CD4-positive, alpha-beta T cell treated with Interleukin-6 for 4 hours (primary cell): ENCODE measurements at regions not wholly inside any gene's neighbourhood (a gene's known extent, or its start where the extent isn't known, plus 50 kb on each side); places are given as distances from the start of the nearest gene placed in this dataset.

ENCODE experiments used
- DNase-seq: peaks from one replicate; pipeline ENCODE4 v3.0.0-alpha.2; 2020; ENCODE audit warnings: mixed read lengths

GRCh38 chr12:107564946-107565345 lies 120.7 kb upstream of the PWP1 start:
- DNase-seq: no peak

DNA sequence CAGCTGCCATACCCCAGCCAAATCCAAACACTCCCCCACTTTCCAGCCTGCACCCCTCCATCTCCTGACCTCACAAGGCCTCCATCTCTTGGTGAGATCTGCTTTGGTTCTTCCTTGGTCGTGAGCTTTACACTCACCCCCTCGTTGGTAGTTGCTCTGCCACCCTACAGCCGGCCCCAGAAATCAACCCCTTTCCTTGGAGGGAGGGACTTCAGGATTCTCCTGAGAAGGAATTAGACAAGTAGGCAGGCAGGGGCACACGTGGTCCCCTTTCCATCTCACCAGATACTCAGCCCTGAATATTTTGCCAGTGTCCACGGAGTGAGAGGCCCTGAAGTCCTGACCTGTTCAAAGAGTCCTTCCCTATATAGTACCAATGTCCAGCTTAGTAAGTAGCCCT lies 120.0 kb upstream of the PWP1 start:
- no peak for DNase-seq

GRCh38 chr12:107567876-107568619 lies 117.6 kb upstream of the PWP1 start:
- no peak for DNase-seq

- DNase-seq: no peak
Measured at GRCh38 chr12:107568718-107569117, 116.9 kb upstream of the PWP1 start.

DNA sequence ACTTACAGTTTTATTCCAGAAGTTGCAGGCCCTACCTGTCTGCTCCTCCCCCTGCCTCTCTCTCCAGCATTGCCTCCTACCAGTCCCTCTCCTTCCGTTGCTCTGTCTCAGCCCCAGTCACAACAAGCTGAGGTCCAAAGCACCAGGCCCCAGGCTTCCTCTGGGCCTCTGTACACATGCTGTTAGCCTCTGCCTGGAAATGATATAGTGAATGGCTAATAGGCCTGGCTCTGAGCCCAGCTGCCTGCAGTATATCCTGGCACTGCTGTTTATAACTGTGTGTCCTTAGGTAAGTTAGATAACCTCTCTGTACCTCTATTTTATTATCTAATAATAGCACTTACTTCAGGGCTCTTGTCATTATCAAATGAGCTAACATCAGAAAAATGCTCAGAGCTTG lies 114.9 kb upstream of the PWP1 start:
- no peak for DNase-seq

DNA sequence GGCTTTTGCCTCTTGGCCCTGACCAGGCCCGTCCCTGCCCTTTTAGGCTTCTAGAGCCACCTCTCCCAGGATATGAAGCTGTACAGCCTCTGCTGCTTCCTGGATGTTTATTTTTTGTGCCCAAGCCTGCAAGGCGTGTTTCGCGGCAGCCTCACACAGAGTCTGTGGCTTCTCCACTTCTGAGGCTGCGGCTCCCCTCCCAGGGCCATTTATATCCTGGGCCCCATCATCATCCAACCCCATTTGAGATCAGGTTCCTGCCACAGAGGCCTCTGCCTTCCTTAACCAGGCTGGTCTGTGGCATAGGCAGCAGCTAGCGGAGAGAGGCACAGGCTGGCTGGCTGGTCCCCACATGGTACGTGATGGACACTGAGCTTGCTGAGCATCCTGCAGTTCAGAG lies 114.1 kb upstream of the PWP1 start:
- DNase-seq: no peak

DNA sequence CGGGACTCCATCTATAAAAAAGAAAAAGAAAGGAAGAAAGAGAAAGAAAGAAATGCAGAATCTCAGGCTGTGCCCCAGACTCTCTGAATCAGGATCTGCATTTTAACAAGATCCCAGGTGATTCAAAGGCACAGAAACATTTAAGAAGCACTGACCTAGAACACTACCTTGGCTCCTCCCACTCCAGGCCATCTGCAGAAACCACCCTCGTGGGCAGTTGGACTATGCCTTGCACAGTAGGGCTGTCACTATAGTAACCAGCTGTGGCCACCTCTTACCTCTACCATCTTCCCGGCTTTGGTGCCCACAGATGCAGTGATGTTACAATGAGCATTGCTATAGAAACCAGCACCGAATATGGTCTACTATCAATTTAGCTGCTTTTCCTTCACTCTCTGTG lies 110.9 kb upstream of the PWP1 start:
- DNase-seq: no peak

- DNase-seq: no peak
Measured at GRCh38 chr12:107580750-107581618, 104.6 kb upstream of the PWP1 start.

- no peak for DNase-seq
Measured at GRCh38 chr12:107581619-107582015, 104.0 kb upstream of the PWP1 start.

- no peak for DNase-seq
Measured at GRCh38 chr12:107583551-107583950, 102.0 kb upstream of the PWP1 start.

DNA sequence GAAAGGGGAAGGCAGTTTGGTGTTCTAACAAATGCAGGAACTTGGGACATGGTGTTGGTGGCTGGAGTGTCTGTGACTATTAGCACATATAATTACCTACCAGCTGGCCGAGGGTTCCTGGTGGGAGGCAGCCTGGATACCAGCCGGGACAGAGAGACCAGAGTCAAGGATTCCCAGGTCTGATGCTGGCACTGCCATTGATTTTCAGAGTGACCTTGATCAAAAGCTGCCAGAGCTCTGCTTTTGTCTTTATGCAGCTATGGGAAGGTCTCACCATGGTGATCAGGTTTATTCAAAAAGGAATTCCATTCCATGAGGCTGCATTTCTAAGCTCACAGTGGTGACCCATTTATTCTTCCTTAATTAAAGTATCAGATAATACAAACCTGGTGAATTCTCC lies 101.0 kb upstream of the PWP1 start:
- DNase-seq: no peak

DNA sequence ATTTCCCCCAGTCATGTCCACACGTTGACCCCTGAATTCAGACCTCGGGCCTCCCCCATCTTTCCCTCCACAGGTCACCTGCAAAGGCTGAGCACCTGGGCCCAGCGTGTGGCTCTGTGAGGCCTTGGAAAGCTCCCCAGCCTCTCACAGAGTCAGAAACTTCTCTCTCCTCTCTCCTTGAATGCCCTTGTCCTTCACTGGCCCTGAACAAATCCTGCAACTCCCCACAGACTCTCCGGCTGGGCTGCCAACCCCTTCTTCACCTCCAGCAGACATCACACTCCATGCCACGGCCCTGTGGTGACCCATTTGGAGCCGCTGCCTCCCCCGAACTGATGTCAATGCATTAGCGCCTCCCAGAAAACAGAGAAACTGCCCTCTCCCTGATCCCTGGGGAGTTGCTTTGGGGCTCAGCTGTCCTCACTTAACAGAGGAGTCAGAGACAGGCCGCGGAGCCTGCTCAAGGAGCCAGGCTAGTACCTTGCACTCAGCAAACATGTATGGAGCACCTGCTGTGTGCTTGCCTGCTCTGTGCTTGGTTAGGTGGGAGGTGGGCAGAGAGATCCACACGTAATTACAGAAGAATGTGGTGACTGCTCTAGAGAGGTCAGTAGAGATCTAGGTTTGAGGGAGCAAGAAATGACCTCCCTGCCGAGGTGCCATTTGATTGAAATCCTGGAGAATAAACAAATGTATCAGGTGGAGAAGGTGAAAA lies 99.2 kb upstream of the PWP1 start:
- no peak for DNase-seq

- DNase-seq: no peak
Measured at GRCh38 chr12:107590413-107590812, 95.2 kb upstream of the PWP1 start.

DNA sequence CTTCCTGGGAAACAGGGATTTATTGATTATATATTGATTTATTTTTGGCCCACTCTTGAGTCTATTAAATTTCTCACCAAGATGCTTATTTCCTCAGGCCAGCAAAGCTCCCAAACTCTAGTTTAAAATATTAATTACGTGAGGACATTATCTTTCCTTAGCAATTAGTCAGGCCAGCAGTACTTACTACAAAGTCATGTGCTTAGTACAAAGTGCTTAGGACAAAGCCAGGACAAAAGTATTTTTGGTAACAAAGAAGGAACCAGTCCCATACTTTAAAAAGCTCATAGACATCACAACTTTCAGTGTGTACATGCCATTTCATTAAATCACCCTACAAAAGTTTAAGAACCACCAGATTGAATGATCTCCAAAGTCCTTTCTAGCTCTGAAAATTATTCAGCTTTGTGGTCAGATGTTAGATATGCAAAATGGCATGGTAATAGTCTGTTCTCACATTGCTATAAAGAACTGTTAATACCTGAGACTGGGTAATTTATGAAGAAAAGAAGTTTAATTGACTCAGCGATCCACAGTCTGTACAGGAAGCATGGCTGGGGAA lies 94.7 kb upstream of the PWP1 start:
- DNase-seq: no peak

DNA sequence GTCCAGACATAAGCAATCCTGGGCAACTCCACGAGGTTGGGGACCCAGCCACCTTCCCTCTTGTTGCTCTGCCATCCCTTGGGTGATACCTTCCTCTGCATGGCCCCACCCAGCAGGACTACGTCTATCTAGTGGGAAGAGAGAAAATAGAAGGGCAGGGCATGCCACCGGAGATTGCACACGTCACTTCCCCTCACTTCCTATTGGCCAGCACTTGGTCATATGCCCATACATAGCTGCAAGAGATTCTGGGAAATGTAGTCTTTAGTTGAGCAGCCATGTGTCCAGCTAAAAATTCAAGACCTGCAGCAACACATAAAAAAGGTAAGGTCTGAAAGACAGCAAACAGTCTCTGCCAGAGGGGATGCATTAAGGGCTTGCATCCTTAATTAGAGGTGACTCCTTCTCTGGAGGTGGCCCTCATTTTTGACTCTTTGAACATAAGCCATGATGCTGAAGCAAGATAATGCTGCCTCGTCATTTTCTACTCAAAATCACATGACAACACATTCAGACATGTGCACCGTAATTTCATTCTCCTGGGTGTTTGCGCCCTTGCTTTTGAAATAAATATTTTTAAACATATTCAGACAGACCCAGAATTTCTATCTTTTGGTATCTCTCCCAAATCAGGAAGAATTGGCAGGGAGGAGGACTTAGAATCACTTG lies 91.8 kb upstream of the PWP1 start:
- no peak for DNase-seq

DNA sequence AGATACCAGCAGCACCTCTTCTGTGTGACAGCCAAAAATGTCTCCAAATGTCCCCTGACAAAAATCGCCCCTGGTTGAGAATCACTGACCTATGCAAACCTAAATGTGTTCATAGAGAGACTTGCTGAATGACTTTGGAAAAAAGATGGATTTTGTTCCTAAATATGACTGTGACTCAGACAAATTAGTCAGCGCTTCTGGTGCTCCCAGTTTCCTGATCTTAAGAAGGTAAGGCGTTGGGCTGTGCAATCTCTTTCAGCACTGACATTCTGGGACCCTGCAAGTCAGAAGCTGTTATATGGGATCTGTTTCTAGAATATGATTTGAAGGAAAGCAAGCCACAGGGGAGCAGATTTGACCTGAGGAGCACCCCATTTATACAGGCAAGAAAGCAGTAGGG lies 90.6 kb upstream of the PWP1 start:
- no peak for DNase-seq

DNA sequence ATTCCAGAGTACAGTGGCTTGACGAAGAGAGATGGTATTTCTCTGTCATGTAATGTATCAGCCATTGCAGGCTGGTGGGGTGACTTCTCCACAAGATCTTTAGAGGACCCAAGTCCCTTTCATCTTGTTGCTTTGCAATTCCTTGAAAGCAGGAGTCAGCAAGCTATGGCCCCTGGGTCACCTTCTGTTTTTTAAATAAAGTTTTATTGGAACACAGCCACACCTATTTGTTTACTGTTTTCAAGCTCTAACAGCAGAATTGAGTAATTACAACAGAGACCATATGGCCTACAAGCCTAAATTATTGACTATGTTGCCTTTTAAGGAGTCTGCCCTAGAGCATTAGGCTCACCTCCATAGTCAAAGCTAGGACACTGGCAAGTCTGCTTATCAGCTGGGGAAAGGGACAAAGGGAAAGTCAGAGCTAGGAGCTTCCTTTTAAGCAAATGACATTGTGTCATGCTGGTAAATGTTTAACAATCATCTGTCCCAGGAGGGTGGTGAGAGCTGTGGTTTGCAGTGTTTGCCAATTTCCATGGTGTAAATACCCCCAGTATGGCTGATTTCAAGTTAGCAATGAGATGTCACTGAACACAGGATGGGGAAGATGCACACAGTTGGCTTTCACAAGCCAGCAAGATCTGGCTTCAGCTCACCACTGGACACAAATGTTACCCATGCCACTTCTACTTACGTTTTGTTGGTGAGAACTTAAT lies 87.7 kb upstream of the PWP1 start:
- no peak for DNase-seq

DNA sequence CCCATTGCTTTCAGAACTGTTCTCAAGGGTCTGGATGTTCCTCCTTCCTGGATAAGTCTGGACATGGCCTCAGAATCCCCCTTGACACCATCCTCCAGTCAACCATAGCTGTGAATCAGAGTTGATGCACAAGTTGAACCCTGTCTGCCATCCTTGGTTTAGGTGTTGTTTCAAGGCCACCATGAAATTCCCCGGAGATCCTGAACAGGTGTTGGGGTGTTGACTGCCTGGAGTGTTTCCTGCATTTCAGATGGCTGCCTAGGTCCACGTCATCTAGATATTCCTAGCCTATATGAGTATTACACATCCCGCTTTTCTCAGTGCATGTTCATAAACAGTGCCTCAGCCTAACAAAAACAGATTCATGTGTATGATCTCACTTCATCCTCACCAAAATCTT lies 86.7 kb upstream of the PWP1 start:
- DNase-seq: no peak

- no peak for DNase-seq
Measured at GRCh38 chr12:107600581-107601144, 84.9 kb upstream of the PWP1 start.

DNA sequence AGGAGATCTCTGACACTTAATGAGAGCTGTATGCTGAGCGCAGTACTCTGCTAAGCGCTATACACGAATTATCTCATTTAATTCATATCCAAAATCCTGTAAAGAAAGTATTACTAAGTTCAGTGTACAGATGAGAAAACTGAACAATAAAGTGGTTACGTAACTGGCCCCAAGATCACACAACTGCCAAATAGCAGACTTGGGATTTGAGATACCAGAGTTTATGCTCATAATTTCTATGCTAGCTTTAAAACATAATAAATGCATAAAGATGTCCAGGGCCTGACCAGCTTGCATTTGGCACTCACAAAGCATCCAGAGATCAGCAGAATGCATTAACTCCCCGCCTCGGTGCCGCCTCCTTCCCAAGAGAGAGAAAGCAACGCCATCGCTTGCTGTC lies 83.2 kb upstream of the PWP1 start:
- no peak for DNase-seq

- no peak for DNase-seq
Measured at GRCh38 chr12:107605293-107605692, 80.3 kb upstream of the PWP1 start.
